ENCODE measurements at regions not wholly inside any gene's neighbourhood (a gene's known extent, or its start where the extent isn't known, plus 50 kb on each side); places are given as distances from the start of the nearest gene placed in this dataset.

DNA sequence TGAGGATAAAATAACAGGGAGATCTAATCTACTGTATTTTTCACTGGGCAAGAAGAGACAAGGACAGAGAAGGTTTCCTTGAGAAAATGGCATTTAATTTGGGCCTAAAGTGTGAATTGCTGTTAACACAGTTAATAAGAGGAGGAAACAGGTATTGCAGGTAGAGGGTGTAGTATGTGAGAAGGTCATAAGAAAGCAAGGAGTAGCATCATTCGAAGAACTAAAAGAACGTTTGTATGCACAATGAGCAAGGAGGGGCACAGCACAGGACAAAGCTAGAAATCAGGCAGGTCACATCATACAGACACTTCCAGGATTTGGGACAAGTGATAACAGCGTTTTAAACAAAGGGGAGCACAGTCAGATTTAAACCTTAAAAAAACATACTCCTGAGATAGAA, 85.1 kb upstream of the PLEKHA5 start:
- TF ChIP-seq POU2F2 (IDR thresholded peaks at IDR 0.05; ENCODE audit: borderline replicate concordance, low read depth, low read length): no peak
- no peak for TF ChIP-seq TCF12 (IDR thresholded peaks at IDR 0.05; ENCODE audit: low read depth, low read length)
- no peak for TF ChIP-seq POLR2A (IDR thresholded peaks at IDR 0.05; ENCODE audit: low read depth, low read length)
- TF ChIP-seq, protein P1, sequence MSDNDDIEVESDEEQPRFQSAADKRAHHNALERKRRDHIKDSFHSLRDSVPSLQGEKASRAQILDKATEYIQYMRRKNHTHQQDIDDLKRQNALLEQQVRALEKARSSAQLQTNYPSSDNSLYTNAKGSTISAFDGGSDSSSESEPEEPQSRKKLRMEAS (IDR thresholded peaks at IDR 0.05; ENCODE audit: low read depth, low read length): no peak
- no peak for TF ChIP-seq MEF2A (IDR thresholded peaks at IDR 0.05; ENCODE audit: insufficient read depth, low read depth, low read length)
- TF ChIP-seq NR2C1 (IDR thresholded peaks at IDR 0.05): no peak

All from GM12878 (cell line).